Stomach (tissue), 4 donors: ENCODE measurements at regions not wholly inside any gene's neighbourhood (a gene's known extent, or its start where the extent isn't known, plus 50 kb on each side); places are given as distances from the start of the nearest gene placed in this dataset.

ENCODE experiments used
- CTCF ChIP-seq, 7 experiments: fragments of 450-650 bp in 4 of 7; fragments of 200-600 bp in 3 of 7; sonication (generic) in 3 of 7; IDR thresholded peaks; one replicate each; pipeline ENCODE4 v1.5.1; 2016 to 2019; ENCODE audit warnings: antibody characterized with exemption in 7 of 7, control low read depth in 2 of 7, mild to moderate bottlenecking in 1 of 7
- POLR2A ChIP-seq, 4 donors: fragments of 450-650 bp; IDR thresholded peaks; one replicate each; pipeline ENCODE4 v1.6.1; 2016; ENCODE audit warnings: antibody characterized with exemption in 4 of 4, control low read depth in 2 of 4, mild to moderate bottlenecking in 1 of 4, moderate library complexity in 1 of 4
- POLR2AphosphoS5 ChIP-seq, 3 donors: sonication (generic); formaldehyde crosslinking; IDR thresholded peaks; one replicate each; pipeline ENCODE4 v1.6.1; 2016; ENCODE audit warnings: antibody characterized with exemption in 3 of 3

- TF ChIP-seq POLR2A (IDR thresholded peaks at IDR 0.05) (no peak), CTCF (IDR thresholded peaks at IDR 0.05) (no peak), POLR2AphosphoS5 (IDR thresholded peaks at IDR 0.05) (peak in 1 of 3 donors; percentile 2)
These were observed 82.8 kb upstream of the HAAO start for GRCh38 chr2:42874949-42875801.
